ENCODE measurements at regions not wholly inside any gene's neighbourhood (a gene's known extent, or its start where the extent isn't known, plus 50 kb on each side); places are given as distances from the start of the nearest gene placed in this dataset.

DNA sequence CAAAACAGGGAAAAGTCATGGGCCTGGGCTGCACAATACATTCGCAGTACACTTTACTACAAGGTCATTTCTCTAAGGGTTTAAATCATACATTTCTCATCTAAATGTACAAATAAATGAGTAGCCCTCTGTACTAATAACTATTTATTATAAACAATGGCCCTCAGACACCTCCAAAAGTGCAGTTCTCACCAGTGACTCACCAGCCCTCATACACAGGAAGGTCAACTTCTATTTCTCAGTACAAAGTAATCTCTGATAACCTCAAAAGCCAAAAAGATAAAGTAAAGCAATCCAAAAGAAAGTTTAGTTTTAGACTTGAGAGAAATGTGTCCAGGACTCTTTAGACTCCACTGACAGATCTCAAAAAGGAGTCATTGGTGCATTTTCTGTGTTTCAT, 1258.1 kb upstream of the CDH6 start:
- BruUV-seq (replicated peaks): no TSS peak
- Histone ChIP-seq H3K4me3 (ENCODE audit: low read depth, low read length, poor library complexity, severe bottlenecking) (no peak overlapping the region), H2AFZ (ENCODE audit: low read length) (no peak overlapping the region), H3K4me1 (ENCODE audit: insufficient read depth, low read length, poor library complexity, severe bottlenecking) (no peaks in the 10 kb centered on the region), H3K9me2 (ENCODE audit: insufficient read depth, low read length) (no peaks in the 10 kb centered on the region), H3K36me3 (ENCODE audit: insufficient read depth, low read length) (no peaks in the 10 kb centered on the region), H3K4me2 (ENCODE audit: low read length) (no peak overlapping the region), H4K20me1 (ENCODE audit: insufficient read depth, low read length) (no peaks in the 10 kb centered on the region), H3K9me3 (ENCODE audit: low read length) (no peaks in the 10 kb centered on the region), H3K27ac (ENCODE audit: low read depth, low read length, poor library complexity, severe bottlenecking) (no peak overlapping the region), H3K79me2 (ENCODE audit: insufficient read depth, low read depth, low read length) (no peaks in the 10 kb centered on the region)
- no peak for DNase-seq (ENCODE audit: low spot score)
- ChIA-PET CTCF (ENCODE audit: unreplicated experiment) (no interaction called here), POLR2A (no interaction called here)
- TF ChIP-seq, protein P1, sequence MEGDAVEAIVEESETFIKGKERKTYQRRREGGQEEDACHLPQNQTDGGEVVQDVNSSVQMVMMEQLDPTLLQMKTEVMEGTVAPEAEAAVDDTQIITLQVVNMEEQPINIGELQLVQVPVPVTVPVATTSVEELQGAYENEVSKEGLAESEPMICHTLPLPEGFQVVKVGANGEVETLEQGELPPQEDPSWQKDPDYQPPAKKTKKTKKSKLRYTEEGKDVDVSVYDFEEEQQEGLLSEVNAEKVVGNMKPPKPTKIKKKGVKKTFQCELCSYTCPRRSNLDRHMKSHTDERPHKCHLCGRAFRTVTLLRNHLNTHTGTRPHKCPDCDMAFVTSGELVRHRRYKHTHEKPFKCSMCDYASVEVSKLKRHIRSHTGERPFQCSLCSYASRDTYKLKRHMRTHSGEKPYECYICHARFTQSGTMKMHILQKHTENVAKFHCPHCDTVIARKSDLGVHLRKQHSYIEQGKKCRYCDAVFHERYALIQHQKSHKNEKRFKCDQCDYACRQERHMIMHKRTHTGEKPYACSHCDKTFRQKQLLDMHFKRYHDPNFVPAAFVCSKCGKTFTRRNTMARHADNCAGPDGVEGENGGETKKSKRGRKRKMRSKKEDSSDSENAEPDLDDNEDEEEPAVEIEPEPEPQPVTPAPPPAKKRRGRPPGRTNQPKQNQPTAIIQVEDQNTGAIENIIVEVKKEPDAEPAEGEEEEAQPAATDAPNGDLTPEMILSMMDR (conservative IDR thresholded peaks at IDR 0.05; ENCODE audit: low read length): no peak
- TF ChIP-seq EZH2phosphoT487 (IDR thresholded peaks at IDR 0.05; ENCODE audit: borderline replicate concordance, low read depth, low read length): no peak
- intact Hi-C loops (cut with micrococcal nuclease; ENCODE audit: unreplicated experiment): no loop called here

DNA sequence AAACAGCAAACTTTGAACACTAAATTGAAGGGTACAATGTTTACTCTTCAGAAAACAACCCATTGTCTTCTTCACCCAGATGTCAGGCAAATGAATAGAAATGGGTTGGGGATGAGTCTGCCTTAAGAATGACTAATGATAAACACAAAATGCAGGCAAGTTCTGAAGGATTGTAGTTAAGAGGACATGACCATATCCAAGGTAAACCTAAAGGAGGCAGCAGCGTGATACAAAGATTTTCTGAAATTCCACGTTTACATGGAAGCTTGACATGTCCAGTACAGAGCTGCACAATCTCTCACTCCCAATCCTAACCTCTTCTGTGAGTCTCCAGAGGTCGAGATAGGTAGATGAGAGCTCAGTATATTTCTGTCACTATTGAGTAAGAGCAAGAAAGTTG, 1263.2 kb upstream of the CDH6 start:
- Histone ChIP-seq H3K9me2 (ENCODE audit: insufficient read depth, low read length) (no peaks in the 10 kb centered on the region), H4K20me1 (ENCODE audit: insufficient read depth, low read length) (no peaks in the 10 kb centered on the region), H3K9me3 (ENCODE audit: low read length) (no peaks in the 10 kb centered on the region), H2AFZ (ENCODE audit: low read length) (no peak overlapping the region), H3K27ac (ENCODE audit: low read depth, low read length, poor library complexity, severe bottlenecking) (no peak overlapping the region), H3K79me2 (ENCODE audit: insufficient read depth, low read depth, low read length) (no peaks in the 10 kb centered on the region), H3K4me2 (ENCODE audit: low read length) (no peak overlapping the region), H3K4me1 (ENCODE audit: insufficient read depth, low read length, poor library complexity, severe bottlenecking) (no peaks in the 10 kb centered on the region), H3K36me3 (ENCODE audit: insufficient read depth, low read length) (no peaks in the 10 kb centered on the region), H3K4me3 (ENCODE audit: low read depth, low read length, poor library complexity, severe bottlenecking) (no peak overlapping the region)
- no peak for DNase-seq (ENCODE audit: low spot score)
- BruUV-seq (replicated peaks): no TSS peak
- POLR2A ChIA-PET: no interaction called here
- intact Hi-C loops (cut with micrococcal nuclease; ENCODE audit: unreplicated experiment): no loop called here
- CTCF ChIA-PET (ENCODE audit: unreplicated experiment): no interaction called here
- TF ChIP-seq, protein P1 (conservative IDR thresholded peaks at IDR 0.05; ENCODE audit: low read length): no peak
- no peak for TF ChIP-seq EZH2phosphoT487 (IDR thresholded peaks at IDR 0.05; ENCODE audit: borderline replicate concordance, low read depth, low read length)

DNA sequence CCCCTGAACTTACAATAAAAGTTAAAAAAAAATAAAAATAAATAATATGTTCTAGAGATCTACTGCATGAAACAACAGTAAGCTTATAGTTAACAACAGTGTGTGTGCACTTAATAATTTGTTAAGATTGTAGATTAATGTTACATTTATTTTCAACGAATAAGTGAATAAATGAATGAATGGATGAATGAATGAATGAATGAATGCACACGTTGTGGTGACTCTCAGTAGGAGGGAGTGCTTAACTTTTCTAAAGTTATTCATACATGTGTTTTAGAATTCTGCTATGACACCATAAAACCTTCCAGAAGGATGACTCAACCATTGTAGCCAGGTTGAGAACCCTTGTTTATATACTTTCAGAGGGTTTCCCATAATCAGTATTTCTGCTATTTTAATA, 1269.4 kb upstream of the CDH6 start:
- DNase-seq (ENCODE audit: low spot score): no peak
- ChIA-PET CTCF (ENCODE audit: unreplicated experiment) (no interaction called here), POLR2A (interaction anchor here (1.0 kb wide), 1 partner anchor 9 kb away, joined by 3 read pairs; no protein-coding TSS in a partner anchor)
- no peaks in the 10 kb centered on the region for H4K20me1 ChIP-seq (ENCODE audit: insufficient read depth, low read length)
- BruUV-seq (replicated peaks): no TSS peak
- H3K4me2 ChIP-seq (ENCODE audit: low read length): no peak overlapping the region
- H3K9me3 ChIP-seq (ENCODE audit: low read length): no peaks in the 10 kb centered on the region
- H3K79me2 ChIP-seq (ENCODE audit: insufficient read depth, low read depth, low read length): no peaks in the 10 kb centered on the region
- H3K4me1 ChIP-seq (ENCODE audit: insufficient read depth, low read length, poor library complexity, severe bottlenecking): no peaks in the 10 kb centered on the region
- no peak overlapping the region for H2AFZ ChIP-seq (ENCODE audit: low read length)
- H3K9me2 ChIP-seq (ENCODE audit: insufficient read depth, low read length): no peaks in the 10 kb centered on the region
- no peak overlapping the region for H3K27ac ChIP-seq (ENCODE audit: low read depth, low read length, poor library complexity, severe bottlenecking)
- no peak for TF ChIP-seq EZH2phosphoT487 (IDR thresholded peaks at IDR 0.05; ENCODE audit: borderline replicate concordance, low read depth, low read length)
- TF ChIP-seq, protein P1 (conservative IDR thresholded peaks at IDR 0.05; ENCODE audit: low read length): no peak
- H3K4me3 ChIP-seq (ENCODE audit: low read depth, low read length, poor library complexity, severe bottlenecking): no peak overlapping the region
- intact Hi-C loops (cut with micrococcal nuclease; ENCODE audit: unreplicated experiment): no loop called here
- H3K36me3 ChIP-seq (ENCODE audit: insufficient read depth, low read length): no peaks in the 10 kb centered on the region

Data from OCI-LY7 (cell line).